ENCODE measurements at regions not wholly inside any gene's neighbourhood (a gene's known extent, or its start where the extent isn't known, plus 50 kb on each side); places are given as distances from the start of the nearest gene placed in this dataset.

- in situ Hi-C loops (cut with HindIII; ENCODE audit: low sequenced_read_pairs) = no loop called here
These were observed 138.4 kb upstream of the ZNF462 start for GRCh38 chr9:106724566-106724965.

- in situ Hi-C loops (cut with HindIII; ENCODE audit: low sequenced_read_pairs) = no loop called here
These were observed 136.7 kb upstream of the ZNF462 start for GRCh38 chr9:106726070-106726815.

GRCh38 chr9:106727969-106728368 lies 135.0 kb upstream of the ZNF462 start:
- in situ Hi-C loops (cut with HindIII; ENCODE audit: low sequenced_read_pairs) = no loop called here

- in situ Hi-C loops (cut with HindIII; ENCODE audit: low sequenced_read_pairs) = no loop called here
These were observed 134.1 kb upstream of the ZNF462 start for GRCh38 chr9:106728860-106729259.

- in situ Hi-C loops (cut with HindIII; ENCODE audit: low sequenced_read_pairs) = no loop called here
These were observed 131.1 kb upstream of the ZNF462 start for GRCh38 chr9:106731910-106732309.

- in situ Hi-C loops (cut with HindIII; ENCODE audit: low sequenced_read_pairs) = no loop called here
These were observed 129.1 kb upstream of the ZNF462 start for GRCh38 chr9:106733828-106734380.

GRCh38 chr9:106737516-106737915 lies 125.5 kb upstream of the ZNF462 start:
- in situ Hi-C loops (cut with HindIII; ENCODE audit: low sequenced_read_pairs) = no loop called here

- in situ Hi-C loops (cut with HindIII; ENCODE audit: low sequenced_read_pairs) = no loop called here
These were observed 124.9 kb upstream of the ZNF462 start for GRCh38 chr9:106738109-106738508.

- in situ Hi-C loops (cut with HindIII; ENCODE audit: low sequenced_read_pairs) = no loop called here
These were observed 117.5 kb upstream of the ZNF462 start for GRCh38 chr9:106745457-106745856.

GRCh38 chr9:106745876-106746275 lies 117.1 kb upstream of the ZNF462 start:
- in situ Hi-C loops (cut with HindIII; ENCODE audit: low sequenced_read_pairs) = no loop called here

- in situ Hi-C loops (cut with HindIII; ENCODE audit: low sequenced_read_pairs) = no loop called here
These were observed 111.3 kb upstream of the ZNF462 start for GRCh38 chr9:106751681-106752080.

- in situ Hi-C loops (cut with HindIII; ENCODE audit: low sequenced_read_pairs) = no loop called here
These were observed 110.4 kb upstream of the ZNF462 start for GRCh38 chr9:106752581-106752980.

GRCh38 chr9:106753155-106753671 lies 109.8 kb upstream of the ZNF462 start:
- in situ Hi-C loops (cut with HindIII; ENCODE audit: low sequenced_read_pairs) = no loop called here

- in situ Hi-C loops (cut with HindIII; ENCODE audit: low sequenced_read_pairs) = no loop called here
These were observed 107.2 kb upstream of the ZNF462 start for GRCh38 chr9:106755736-106756135.

GRCh38 chr9:106757514-106757913 lies 105.5 kb upstream of the ZNF462 start:
- in situ Hi-C loops (cut with HindIII; ENCODE audit: low sequenced_read_pairs) = no loop called here

GRCh38 chr9:106758911-106759310 lies 104.1 kb upstream of the ZNF462 start:
- in situ Hi-C loops (cut with HindIII; ENCODE audit: low sequenced_read_pairs) = no loop called here

GRCh38 chr9:106761493-106761892 lies 101.5 kb upstream of the ZNF462 start:
- in situ Hi-C loops (cut with HindIII; ENCODE audit: low sequenced_read_pairs) = no loop called here

GRCh38 chr9:106766616-106767015 lies 96.3 kb upstream of the ZNF462 start:
- in situ Hi-C loops (cut with HindIII; ENCODE audit: low sequenced_read_pairs) = no loop called here

GRCh38 chr9:106769331-106769730 lies 93.6 kb upstream of the ZNF462 start:
- in situ Hi-C loops (cut with HindIII; ENCODE audit: low sequenced_read_pairs) = no loop called here

GRCh38 chr9:106771608-106772007 lies 91.4 kb upstream of the ZNF462 start:
- in situ Hi-C loops (cut with HindIII; ENCODE audit: low sequenced_read_pairs) = no loop called here

GRCh38 chr9:106772523-106773290 lies 90.3 kb upstream of the ZNF462 start:
- in situ Hi-C loops (cut with HindIII; ENCODE audit: low sequenced_read_pairs) = no loop called here

- in situ Hi-C loops (cut with HindIII; ENCODE audit: low sequenced_read_pairs) = no loop called here
These were observed 89.2 kb upstream of the ZNF462 start for GRCh38 chr9:106773750-106774149.
